ENCODE measurements at regions not wholly inside any gene's neighbourhood (a gene's known extent, or its start where the extent isn't known, plus 50 kb on each side); places are given as distances from the start of the nearest gene placed in this dataset.
"Not testable (repeated sequence)": the region's sequence is repeated elsewhere in the genome, so short reads cannot be mapped to it uniquely, and the experiment has no call there.

DNA sequence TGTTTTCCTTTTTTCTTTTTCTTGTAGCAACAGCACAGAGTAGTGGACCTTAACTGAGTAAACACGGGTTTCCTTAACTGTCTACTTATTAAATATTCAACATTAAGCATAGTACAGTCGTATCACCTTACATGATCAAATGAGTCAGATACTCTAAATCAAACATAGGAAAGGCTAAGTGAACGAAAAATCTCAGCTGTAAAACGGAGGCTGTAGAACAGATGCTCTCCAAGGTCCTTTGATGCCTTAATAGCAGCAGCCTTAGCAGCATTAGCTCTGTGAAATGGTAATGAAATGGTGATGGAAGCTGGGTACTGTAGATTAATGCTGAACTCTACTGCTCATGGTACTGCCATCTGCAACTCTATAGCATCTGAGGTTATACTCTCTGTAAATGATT lies 1433.3 kb upstream of the C9orf72 start:
- in situ Hi-C loops (cut with MboI; ENCODE audit: low sequenced_read_pairs) = no loop called here

DNA sequence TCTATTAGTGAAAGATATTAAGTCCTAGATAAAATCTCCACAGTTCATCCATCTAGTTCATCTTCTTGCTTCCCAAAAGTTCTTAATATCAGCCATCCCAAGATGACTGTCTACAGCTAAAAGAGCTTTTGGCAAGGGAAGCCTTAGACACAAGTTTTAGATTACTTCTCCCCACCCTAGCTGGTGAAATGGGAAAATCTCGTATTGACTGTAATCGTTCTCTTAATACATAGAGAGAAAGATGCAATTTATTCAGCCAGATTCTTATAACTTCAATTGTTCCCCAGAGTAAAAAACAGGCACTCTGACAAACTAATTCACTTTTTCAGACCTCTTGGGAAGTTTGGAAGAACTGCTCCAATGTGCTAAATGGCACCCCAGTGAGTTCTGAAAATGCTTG lies 1439.6 kb upstream of the C9orf72 start:
- in situ Hi-C loops (cut with MboI; ENCODE audit: low sequenced_read_pairs) = no loop called here

DNA sequence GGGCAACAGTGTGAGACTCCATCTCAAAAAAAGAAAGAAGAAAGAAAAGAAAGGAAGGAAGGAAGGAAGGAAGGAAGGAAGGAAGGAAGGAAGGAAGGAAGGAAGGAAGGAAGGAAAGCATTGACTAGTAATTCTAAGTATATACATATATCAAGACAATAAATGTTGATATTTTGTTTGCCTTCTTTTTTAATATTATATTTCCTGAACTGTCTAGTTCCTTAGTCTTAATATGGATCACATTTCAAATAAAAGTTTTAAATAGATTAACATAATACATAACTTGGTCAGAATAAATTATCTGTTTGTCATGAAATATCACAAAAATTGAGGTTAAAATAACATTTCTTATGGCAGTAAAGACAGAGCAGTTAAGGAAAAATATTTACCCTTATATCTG lies 1448.4 kb upstream of the C9orf72 start:
- in situ Hi-C loops (cut with MboI; ENCODE audit: low sequenced_read_pairs) = no loop called here

DNA sequence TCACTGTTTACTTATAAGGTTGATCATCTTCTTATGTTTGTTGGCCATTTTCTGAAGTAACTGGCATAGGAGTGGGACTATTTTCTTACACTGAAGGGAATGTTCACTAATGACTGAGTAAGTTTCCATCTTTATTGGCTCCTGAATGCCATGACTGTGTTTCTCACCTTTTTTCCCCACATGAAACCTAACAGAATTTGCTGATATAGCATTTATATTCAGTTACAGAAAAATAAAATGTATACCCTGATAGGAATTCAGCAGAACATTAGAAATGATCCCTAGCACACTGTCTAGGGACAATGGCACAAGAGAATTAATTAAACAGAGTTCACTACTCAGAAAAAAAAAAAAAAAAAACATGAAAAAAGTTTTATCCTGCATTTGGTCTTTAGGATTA lies 1465.1 kb upstream of the C9orf72 start:
- in situ Hi-C loops (cut with MboI; ENCODE audit: low sequenced_read_pairs) = no loop called here

DNA sequence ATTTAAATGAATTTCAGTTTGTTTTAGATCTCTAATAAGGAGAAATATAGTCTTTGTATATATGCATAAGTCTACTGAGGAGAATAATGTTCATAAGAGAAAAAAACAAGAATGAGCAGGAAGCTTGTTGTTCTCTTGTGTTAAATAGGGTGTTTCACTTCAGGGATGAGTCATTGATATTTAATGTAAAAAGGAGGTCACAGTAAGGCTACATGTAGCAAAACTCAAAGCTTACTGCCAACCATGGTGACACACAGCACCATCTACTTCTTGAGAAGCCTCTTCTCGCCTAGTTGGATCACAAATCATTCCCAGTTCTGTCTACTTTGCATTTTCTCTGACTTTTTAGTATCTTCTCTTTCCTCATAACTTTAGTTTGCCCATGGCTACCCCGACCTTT lies 1466.0 kb upstream of the C9orf72 start:
- in situ Hi-C loops (cut with MboI; ENCODE audit: low sequenced_read_pairs) = no loop called here

DNA sequence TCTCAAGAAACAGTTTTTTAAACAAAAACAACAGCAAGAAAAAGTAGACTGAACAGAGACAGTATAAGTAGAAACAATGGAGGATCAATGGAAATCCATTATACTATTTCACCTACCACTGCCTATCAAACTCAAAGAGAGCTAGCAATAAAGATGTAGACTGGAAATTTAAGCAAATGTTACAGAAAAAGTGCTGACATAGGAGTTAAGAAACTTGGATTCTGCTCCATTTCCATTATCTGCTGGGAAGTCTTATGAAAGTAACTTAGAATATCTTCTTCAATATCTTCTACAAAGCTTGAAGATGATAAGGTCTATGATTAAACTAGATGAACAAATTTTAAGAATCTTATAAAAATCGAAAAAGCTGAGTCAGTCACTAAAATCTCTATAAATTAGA lies 1469.8 kb upstream of the C9orf72 start:
- in situ Hi-C loops (cut with MboI; ENCODE audit: low sequenced_read_pairs) = no loop called here

DNA sequence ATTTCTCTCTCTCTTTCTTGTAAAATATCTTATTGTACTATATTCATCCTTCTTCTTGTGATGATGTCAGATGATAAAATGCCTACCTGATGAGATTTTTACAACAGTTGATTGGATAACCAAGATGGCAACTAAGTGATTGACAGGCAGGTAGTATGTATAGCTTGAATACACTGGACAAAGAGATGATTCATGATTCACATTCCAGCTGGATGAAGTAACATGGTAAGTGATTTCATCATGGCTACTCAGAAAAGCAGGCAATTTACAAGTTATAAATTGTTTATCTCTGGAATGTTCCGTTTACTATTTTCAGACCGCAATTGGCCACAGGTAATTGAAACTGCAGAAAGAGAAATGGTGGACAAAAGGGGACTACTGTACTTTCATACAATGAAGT lies 1471.7 kb upstream of the C9orf72 start:
- in situ Hi-C loops (cut with MboI; ENCODE audit: low sequenced_read_pairs) = no loop called here

DNA sequence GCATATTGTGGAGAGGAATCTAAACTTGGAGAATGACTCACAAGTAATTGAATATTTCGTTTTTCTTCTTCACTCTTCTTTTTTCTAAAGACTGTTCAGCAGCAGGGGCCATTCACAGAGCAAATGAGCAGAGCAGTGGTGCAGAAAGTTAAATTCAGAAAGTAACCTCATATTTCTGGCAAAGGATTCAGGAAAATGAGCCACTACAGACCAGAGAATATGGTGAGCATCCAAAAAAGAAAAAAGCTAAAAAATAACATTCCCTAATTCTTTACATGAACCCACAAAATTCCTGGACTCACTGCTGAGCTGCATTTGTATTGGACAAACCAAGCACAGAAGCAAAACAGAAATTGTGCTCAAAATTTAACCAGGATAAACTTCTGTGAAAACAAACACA lies 1486.8 kb upstream of the C9orf72 start:
- in situ Hi-C loops (cut with MboI; ENCODE audit: low sequenced_read_pairs) = no loop called here

DNA sequence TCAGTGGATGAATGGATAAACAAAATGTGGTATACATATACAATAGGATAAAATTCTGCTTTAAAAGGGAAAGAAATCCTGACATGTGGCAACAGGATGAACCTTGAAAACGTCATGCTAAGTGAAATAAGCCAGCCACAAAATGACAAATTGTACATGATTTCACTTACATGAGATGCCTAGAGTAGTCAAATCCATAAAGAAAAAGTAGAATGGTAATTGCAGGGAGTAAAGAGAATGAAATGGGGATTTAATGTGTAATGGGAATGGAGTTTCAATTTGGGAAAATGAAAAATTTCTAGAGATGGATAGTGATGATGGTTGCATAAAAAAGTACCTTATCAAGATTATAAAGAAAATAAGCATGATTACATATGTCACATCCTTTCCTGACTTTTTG lies 1489.2 kb upstream of the C9orf72 start:
- in situ Hi-C loops (cut with MboI; ENCODE audit: low sequenced_read_pairs) = no loop called here

DNA sequence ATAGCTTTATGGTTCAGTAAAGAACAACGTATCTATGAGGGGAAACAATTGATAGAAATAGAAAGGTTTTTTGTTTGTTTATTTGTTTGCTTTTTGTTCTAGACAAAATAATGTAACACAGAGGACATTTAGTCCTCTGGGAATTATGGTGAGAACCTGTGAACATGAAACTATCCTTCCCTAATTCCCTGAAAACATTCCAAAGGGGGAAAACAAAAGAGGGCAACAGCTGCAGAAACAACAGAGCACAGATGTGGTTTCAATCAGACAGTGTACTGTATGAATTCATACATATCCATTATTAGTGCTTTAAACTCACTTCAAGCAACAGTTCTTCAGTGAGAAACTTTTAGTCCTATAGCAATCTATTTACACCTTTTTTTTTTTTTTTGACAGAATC lies 1489.8 kb upstream of the C9orf72 start:
- in situ Hi-C loops (cut with MboI; ENCODE audit: low sequenced_read_pairs) = no loop called here

DNA sequence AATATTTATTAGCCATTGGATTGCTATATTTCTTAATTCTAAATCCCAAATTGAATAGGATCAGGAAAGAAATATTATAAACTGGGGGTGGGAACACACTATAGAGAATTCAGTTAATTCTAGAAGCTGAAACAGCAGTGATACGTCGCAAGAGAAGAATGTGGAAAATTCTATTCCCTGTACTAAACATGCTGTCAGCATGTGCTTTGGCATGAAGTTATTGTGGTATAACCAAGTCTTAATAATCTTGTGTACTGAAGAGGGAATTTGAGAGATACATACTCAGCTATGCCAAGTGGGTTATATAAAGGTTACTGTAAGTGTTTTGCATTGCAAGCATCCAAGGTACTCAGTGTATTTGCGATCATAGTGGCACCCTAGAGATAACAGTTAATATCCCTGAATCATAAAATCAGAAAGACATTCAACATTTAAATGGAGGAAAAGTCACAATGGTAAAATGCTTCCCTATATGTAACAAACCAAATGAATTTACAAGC lies 1492.9 kb upstream of the C9orf72 start:
- in situ Hi-C loops (cut with MboI; ENCODE audit: low sequenced_read_pairs) = no loop called here

DNA sequence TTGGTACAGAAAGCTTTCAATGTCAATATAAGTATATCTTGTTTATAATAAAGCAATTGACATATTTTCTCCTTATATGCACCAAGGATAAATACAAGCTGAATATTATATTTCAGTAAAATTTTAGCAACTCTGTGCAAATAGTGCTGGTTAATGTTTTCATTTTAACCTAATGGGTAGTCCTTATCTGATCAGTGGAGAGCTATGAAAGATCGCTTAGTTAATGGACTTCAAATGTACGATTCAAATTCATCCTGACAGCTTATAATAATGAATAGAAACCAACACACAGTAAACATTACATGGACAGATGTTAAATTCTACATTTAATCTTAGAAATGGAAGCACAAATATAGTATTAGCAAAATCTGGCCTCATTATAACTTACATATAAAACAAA lies 1495.2 kb upstream of the C9orf72 start:
- in situ Hi-C loops (cut with MboI; ENCODE audit: low sequenced_read_pairs) = no loop called here

DNA sequence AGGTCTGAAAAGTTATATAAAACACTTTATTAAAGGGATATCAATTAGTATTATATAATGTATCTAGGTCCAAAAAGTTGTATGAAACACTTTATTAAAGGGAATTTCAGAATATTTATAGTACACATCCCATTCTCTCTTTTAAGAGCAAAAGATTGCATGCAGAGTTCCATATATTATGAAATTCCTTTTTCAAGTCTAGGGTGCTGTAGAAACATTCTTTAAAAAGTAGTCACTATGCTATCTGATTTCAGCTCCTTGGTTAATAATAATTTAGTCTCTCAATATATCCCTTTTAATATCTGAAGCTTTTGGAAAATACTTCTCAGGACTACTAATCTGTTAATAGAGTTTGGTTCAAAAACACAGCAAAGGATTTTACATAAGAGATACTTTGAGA lies 1496.1 kb upstream of the C9orf72 start:
- in situ Hi-C loops (cut with MboI; ENCODE audit: low sequenced_read_pairs) = no loop called here

DNA sequence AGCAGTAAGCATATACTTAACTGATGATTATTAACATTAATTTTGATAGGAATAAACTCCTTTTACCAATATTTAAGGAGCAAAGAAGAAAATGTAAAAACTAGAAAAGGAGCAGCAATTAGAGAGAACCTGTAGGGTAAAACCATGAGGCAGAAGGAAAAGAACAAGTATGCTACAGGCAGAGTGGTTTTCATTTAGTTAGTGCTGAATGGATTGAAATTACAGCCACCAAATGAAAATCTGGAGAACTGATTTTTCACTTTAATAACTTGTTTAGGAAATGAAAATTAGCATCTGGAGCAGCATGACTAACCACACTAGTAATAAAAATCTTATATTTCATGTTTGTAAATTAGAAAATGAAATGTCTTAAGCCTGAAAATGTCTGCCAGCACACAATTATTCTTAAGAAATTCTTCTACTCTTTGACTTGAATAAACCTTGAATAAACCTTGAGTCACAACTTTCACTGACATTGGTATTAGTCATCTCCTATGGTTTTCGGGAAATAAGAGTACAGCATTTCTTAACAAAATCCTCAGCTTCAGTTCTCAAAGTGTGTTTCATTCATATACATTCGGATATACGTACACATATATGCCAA lies 1504.9 kb upstream of the C9orf72 start:
- in situ Hi-C loops (cut with MboI; ENCODE audit: low sequenced_read_pairs) = no loop called here

DNA sequence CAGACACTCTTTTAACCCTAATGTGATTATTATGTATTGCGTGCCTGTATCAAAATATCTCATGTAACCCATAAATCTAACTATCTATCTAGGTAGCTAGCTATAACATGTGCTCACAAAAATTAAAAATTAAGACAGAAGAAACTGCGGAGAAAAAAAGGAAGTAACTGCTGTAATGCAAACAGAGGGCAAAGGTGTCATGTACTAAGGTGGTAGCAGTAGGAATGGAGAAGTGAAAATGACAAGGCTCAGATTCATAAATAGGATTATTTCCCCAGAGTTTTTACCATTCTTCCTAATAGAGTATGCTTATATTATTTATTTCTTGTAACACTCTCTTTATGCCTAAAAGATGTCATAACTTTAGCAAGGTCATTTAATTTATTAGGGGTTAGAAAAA lies 1527.5 kb upstream of the C9orf72 start:
- in situ Hi-C loops (cut with MboI; ENCODE audit: low sequenced_read_pairs) = no loop called here

DNA sequence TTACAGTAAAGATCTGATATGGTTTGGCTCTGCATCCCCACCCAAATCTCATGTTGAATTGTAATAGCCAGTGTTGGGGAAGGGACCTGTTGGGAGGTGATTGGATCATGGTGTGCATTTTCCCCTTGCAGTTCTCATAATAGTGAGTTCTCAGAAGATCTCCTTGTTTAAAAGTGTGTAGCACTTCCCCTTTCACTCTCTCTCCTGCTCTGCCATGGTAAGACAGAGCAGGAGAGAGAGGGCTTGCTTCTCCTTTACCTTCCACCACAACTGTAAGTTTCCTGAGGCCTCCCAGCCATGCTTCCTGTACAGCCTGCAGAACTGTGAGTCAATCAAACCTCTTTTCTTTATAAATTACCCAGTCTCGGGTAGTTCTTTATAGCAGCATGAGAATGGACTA lies 1530.9 kb upstream of the C9orf72 start:
- in situ Hi-C loops (cut with MboI; ENCODE audit: low sequenced_read_pairs) = not testable (repeated sequence)

DNA sequence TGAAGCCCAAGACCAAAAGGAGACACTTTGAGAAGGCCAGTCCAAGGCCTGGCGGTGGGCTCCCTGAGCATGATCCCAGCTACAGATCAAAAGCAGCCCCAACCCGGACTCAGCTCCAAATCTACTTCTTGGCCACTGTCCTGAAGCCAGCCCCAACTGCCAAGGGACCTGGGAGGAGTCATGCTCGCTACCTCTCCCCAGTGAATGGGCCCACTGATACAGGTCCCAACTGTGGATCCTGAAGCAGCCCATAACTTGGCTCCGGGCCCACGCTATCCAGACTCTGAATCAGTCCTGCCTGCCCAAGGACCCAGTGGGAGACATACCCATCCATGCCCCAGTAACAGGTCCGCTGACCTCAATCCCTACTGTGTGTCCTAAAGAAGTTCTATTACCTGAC lies 1545.3 kb upstream of the C9orf72 start:
- in situ Hi-C loops (cut with MboI; ENCODE audit: low sequenced_read_pairs) = no loop called here

DNA sequence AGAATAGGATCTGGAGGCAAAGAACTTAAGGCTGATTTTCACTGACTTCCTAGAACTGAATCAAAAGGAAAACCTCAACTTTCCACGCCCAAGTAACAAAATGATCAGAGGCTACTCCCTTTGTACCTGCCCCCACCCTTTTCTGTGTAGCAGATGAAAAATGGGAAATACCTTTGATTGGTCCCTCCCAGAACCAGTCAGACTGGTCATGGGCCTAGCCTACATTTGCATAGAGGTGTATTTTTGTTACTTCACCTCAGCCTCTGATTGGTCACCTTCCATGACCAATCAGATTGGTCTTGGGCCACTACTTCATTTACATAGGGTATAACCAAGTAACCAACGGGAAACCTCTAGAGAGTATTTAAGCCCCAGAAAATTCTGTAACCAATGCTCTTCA lies 1553.5 kb upstream of the C9orf72 start:
- in situ Hi-C loops (cut with MboI; ENCODE audit: low sequenced_read_pairs) = no loop called here

DNA sequence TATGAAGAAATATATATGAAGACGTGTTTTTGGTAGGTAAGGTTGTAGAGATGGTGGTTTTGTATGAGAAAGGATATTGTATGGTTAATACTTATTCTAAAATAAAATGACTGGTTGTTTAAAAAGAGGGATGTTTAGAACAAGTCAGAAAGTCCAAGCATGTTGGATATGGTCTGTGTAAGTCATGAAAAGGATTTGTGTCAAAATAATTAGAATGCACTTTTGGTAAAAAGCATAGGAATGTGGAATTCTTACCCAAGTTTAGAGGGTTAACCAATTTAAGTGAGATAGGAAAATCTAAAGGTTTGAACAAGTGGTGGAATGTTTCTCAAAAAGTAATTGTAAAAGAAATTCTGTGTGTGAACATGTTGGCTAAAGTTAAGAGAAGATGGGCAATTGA lies 1556.5 kb upstream of the C9orf72 start:
- in situ Hi-C loops (cut with MboI; ENCODE audit: low sequenced_read_pairs) = no loop called here

DNA sequence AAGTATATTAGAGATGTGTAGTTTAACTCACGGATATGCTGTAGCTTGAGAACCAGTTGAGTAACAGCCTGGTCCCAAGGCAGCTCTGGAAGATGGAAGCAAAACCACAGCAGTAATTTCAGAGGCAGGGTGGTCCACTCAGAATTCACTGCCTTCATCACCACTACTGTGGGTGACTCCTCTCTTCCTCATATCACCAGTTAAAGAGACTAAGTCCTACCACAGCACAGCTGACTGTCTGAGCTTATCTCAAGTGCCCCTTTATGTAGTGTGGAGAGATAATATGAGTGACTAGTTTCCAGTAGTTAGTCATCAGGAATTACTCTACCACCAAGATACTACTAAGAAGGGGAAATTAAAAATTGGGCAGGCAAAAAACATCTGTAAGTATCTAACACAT lies 1571.2 kb upstream of the C9orf72 start:
- in situ Hi-C loops (cut with MboI; ENCODE audit: low sequenced_read_pairs) = no loop called here

DNA sequence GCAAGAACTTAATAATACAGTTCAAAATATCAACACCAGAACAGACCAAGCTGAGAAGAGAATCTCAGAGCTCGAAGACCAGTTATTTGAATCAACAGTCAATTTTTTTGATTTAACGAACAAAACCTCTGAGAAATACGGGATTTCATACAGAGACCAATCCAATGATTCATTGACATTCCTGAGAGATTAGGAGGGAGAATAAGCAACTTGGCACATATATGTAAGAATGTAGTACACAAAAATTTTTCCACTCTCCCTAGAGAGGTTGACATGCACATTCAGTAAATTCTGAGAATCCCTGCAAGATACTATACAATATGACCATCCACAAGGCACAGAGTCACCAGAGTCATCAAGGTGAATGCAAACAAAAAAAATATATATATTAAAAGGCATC lies 1577.3 kb upstream of the C9orf72 start:
- in situ Hi-C loops (cut with MboI; ENCODE audit: low sequenced_read_pairs) = no loop called here

DNA sequence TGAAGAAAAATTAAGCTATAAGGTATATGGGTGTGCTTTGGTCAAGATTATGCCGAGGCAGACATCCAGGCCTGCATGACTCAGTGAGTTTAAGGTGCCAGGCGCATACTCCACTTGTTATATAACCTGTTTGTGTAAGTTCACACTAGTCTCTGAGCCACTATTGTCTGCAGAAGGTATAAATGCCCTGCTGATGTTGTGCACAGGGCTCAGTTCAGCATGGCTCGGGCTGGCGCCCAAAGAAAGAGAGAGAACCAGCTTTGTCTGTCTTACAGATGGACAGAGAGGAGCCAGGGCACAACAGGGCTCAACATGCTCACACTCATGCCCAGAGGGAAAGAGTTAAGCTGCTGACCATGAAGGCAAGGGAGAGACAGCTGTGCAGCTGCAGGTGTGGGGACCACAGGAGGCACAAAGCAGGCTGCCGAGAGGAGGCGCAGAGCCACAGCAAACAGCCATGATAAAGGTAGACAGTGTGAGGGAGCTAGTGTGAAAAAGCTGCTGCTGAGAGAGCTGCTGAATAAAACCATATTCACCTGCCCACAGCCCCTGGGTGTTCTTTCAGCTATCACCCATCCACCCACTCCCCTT lies 1587.6 kb upstream of the C9orf72 start:
- in situ Hi-C loops (cut with MboI; ENCODE audit: low sequenced_read_pairs) = no loop called here

DNA sequence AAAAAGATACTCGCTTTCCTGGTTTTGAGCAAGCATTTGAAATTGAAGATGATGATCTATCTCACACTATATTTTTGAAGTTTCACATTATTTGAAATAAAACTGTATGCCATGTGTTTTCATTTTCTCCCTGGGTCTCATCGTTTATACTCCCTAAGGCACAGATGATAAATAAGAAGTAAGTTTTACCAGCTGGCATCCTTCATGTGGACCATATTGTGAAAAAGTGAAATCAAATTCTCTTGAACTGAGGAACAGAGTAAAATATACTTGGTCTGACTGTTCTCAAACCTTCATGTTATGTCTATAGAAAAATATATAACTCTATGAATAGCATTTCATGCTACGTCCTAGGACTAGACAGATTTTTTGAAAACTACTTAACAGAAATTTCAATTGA lies 1600.9 kb upstream of the C9orf72 start:
- in situ Hi-C loops (cut with MboI; ENCODE audit: low sequenced_read_pairs) = no loop called here

All from HL-60/S4 (cell line).